ENCODE measurements at regions not wholly inside any gene's neighbourhood (a gene's known extent, or its start where the extent isn't known, plus 50 kb on each side); places are given as distances from the start of the nearest gene placed in this dataset.

GRCh38 chr17:72421128-72422092, 300.6 kb downstream of the SOX9 start:
- H3K4me1 Mint-ChIP-seq = peaks cover 8% of the 10 kb centered on the region
- Histone ChIP-seq H3K27me3 (ENCODE audit: insufficient read depth) (no peaks in the 10 kb centered on the region), H3K79me2 (replicated peaks; ENCODE audit: insufficient read depth) (no peaks in the 10 kb centered on the region), H2AFZ (no peak overlapping the region), H3K27ac (ENCODE audit: low read depth) (no peak overlapping the region), H3K4me1 (ENCODE audit: insufficient read depth) (no peaks in the 10 kb centered on the region), H4K20me1 (replicated peaks; ENCODE audit: insufficient read depth) (no peaks in the 10 kb centered on the region), H3K9me2 (ENCODE audit: insufficient read depth) (no peaks in the 10 kb centered on the region; the same call in 1 of the 2 replicates), H3K36me3 (ENCODE audit: insufficient read depth) (0 out of 2 replicates have a peak, but pooled peaks cover 5% of the 10 kb centered on the region), H3K4me3 (no peak overlapping the region), H3F3A (replicated peaks; ENCODE audit: low read depth) (no peaks in the 10 kb centered on the region), H3K4me2 (no peak overlapping the region)
- peaks cover 16% of the 10 kb centered on the region for H3K36me3 Mint-ChIP-seq (ENCODE audit: low read depth)
- no peak for DNase-seq (ENCODE audit: low spot score)
- no peak overlapping the region for H3K4me3 Mint-ChIP-seq
- ATAC-seq = no peak
- peaks cover 2% of the 10 kb centered on the region for H3K27me3 Mint-ChIP-seq (ENCODE audit: insufficient read depth, low read depth, poor library complexity)
- peaks cover 22% of the 10 kb centered on the region for H3K9me3 Mint-ChIP-seq
- H3K27ac Mint-ChIP-seq = no peak overlapping the region
- TF ChIP-seq NANOG (IDR thresholded peaks at IDR 0.05; ENCODE audit: borderline replicate concordance) = no peak
- no peak for TF ChIP-seq STAT1 (IDR thresholded peaks at IDR 0.05; ENCODE audit: unreplicated experiment)
- TF ChIP-seq, protein P1, sequence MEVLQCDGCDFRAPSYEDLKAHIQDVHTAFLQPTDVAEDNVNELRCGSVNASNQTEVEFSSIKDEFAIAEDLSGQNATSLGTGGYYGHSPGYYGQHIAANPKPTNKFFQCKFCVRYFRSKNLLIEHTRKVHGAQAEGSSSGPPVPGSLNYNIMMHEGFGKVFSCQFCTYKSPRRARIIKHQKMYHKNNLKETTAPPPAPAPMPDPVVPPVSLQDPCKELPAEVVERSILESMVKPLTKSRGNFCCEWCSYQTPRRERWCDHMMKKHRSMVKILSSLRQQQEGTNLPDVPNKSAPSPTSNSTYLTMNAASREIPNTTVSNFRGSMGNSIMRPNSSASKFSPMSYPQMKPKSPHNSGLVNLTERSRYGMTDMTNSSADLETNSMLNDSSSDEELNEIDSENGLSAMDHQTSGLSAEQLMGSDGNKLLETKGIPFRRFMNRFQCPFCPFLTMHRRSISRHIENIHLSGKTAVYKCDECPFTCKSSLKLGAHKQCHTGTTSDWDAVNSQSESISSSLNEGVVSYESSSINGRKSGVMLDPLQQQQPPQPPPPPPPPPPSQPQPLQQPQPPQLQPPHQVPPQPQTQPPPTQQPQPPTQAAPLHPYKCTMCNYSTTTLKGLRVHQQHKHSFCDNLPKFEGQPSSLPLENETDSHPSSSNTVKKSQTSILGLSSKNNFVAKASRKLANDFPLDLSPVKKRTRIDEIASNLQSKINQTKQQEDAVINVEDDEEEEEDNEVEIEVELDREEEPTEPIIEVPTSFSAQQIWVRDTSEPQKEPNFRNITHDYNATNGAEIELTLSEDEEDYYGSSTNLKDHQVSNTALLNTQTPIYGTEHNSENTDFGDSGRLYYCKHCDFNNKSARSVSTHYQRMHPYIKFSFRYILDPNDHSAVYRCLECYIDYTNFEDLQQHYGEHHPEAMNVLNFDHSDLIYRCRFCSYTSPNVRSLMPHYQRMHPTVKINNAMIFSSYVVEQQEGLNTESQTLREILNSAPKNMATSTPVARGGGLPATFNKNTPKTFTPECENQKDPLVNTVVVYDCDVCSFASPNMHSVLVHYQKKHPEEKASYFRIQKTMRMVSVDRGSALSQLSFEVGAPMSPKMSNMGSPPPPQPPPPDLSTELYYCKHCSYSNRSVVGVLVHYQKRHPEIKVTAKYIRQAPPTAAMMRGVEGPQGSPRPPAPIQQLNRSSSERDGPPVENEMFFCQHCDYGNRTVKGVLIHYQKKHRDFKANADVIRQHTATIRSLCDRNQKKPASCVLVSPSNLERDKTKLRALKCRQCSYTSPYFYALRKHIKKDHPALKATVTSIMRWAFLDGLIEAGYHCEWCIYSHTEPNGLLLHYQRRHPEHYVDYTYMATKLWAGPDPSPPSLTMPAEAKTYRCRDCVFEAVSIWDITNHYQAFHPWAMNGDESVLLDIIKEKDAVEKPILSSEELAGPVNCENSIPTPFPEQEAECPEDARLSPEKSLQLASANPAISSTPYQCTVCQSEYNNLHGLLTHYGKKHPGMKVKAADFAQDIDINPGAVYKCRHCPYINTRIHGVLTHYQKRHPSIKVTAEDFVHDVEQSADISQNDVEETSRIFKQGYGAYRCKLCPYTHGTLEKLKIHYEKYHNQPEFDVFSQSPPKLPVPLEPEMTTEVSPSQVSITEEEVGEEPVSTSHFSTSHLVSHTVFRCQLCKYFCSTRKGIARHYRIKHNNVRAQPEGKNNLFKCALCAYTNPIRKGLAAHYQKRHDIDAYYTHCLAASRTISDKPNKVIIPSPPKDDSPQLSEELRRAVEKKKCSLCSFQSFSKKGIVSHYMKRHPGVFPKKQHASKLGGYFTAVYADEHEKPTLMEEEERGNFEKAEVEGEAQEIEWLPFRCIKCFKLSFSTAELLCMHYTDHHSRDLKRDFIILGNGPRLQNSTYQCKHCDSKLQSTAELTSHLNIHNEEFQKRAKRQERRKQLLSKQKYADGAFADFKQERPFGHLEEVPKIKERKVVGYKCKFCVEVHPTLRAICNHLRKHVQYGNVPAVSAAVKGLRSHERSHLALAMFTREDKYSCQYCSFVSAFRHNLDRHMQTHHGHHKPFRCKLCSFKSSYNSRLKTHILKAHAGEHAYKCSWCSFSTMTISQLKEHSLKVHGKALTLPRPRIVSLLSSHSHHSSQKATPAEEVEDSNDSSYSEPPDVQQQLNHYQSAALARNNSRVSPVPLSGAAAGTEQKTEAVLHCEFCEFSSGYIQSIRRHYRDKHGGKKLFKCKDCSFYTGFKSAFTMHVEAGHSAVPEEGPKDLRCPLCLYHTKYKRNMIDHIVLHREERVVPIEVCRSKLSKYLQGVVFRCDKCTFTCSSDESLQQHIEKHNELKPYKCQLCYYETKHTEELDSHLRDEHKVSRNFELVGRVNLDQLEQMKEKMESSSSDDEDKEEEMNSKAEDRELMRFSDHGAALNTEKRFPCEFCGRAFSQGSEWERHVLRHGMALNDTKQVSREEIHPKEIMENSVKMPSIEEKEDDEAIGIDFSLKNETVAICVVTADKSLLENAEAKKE (CRISPR knock-in tag; IDR thresholded peaks at IDR 0.05) = no peak
- no peak for TF ChIP-seq POLR2AphosphoS5 (IDR thresholded peaks at IDR 0.05; ENCODE audit: low read depth)
- TF ChIP-seq ZNF331 (CRISPR knock-in tag; IDR thresholded peaks at IDR 0.05; ENCODE audit: low read depth) = no peak
- TF ChIP-seq, protein P2, sequence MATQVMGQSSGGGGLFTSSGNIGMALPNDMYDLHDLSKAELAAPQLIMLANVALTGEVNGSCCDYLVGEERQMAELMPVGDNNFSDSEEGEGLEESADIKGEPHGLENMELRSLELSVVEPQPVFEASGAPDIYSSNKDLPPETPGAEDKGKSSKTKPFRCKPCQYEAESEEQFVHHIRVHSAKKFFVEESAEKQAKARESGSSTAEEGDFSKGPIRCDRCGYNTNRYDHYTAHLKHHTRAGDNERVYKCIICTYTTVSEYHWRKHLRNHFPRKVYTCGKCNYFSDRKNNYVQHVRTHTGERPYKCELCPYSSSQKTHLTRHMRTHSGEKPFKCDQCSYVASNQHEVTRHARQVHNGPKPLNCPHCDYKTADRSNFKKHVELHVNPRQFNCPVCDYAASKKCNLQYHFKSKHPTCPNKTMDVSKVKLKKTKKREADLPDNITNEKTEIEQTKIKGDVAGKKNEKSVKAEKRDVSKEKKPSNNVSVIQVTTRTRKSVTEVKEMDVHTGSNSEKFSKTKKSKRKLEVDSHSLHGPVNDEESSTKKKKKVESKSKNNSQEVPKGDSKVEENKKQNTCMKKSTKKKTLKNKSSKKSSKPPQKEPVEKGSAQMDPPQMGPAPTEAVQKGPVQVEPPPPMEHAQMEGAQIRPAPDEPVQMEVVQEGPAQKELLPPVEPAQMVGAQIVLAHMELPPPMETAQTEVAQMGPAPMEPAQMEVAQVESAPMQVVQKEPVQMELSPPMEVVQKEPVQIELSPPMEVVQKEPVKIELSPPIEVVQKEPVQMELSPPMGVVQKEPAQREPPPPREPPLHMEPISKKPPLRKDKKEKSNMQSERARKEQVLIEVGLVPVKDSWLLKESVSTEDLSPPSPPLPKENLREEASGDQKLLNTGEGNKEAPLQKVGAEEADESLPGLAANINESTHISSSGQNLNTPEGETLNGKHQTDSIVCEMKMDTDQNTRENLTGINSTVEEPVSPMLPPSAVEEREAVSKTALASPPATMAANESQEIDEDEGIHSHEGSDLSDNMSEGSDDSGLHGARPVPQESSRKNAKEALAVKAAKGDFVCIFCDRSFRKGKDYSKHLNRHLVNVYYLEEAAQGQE (IDR thresholded peaks at IDR 0.05; ENCODE audit: unreplicated experiment) = no peak
- TF ChIP-seq CTCF (conservative IDR thresholded peaks at IDR 0.05; ENCODE audit: low read depth in 2 of 2) = no peak
- TF ChIP-seq EZH2 (IDR thresholded peaks at IDR 0.05; ENCODE audit: low read depth, unreplicated experiment) = no peak
- TF ChIP-seq CREB1 (CRISPR knock-in tag; IDR thresholded peaks at IDR 0.05; ENCODE audit: low read depth) = no peak
- TF ChIP-seq ZNF114 (CRISPR knock-in tag; IDR thresholded peaks at IDR 0.05) = no peak

All from GM23338 (cell line).